SK-N-SH (cell line): ENCODE measurements at regions not wholly inside any gene's neighbourhood (a gene's known extent, or its start where the extent isn't known, plus 50 kb on each side); places are given as distances from the start of the nearest gene placed in this dataset.

Source experiments
- EP300 ChIP-seq, 2 experiments: IDR thresholded peaks; 2 replicates each; pipeline versions ENCODE4 v1.4.0 to v1.6.1; 2012; ENCODE audit warnings: borderline replicate concordance in 1 of 2, low read depth in 1 of 2, low read length in 1 of 2
- FOXM1 ChIP-seq: IDR thresholded peaks from 2 replicates; pipeline ENCODE4 v1.4.0; 2012; ENCODE audit warnings: low read depth, mild to moderate bottlenecking
- MXI1 ChIP-seq: IDR thresholded peaks from 2 replicates; pipeline ENCODE4 v1.6.1; 2012; ENCODE audit warnings: mild to moderate bottlenecking, low read depth, low read length, improper control_type of control experiment
- RFX5 ChIP-seq: IDR thresholded peaks from 2 replicates; pipeline ENCODE4 v1.6.1; 2012; ENCODE audit warnings: mild to moderate bottlenecking, improper control_type of control experiment, low read length

GRCh38 chr1:177439301-177439700 lies 268.5 kb downstream of the BRINP2 start:
- TF ChIP-seq FOXM1 (no peak), EP300 (IDR thresholded peaks at IDR 0.05; ENCODE audit: borderline replicate concordance in 1 of 2, low read depth in 1 of 2, low read length in 1 of 2) (no peak), MXI1 (no peak), RFX5 (no peak)
